K562 (cell line): ENCODE measurements at regions not wholly inside any gene's neighbourhood (a gene's known extent, or its start where the extent isn't known, plus 50 kb on each side); places are given as distances from the start of the nearest gene placed in this dataset.
A peak's percentile ranks its signal among the peaks of the same experiment; 100 is the strongest.

ENCODE experiments used
- ATAC-seq: fragments of 200-7000 bp; cut with Tn5 transposase; 3 replicates; pipeline ENCODE4 v1.9.1; 2020; ENCODE audit warnings: moderate library complexity
- BruUV-seq: library from RNA; stranded (reverse); fragments of 400-500 nt; replicated peaks from 2 replicates; lab custom pipeline; 2021; lab: Mats Ljungman, UMichigan
- CTCF ChIA-PET: fragments of 300-600 bp; formaldehyde crosslinking; extraction: SDS; loops from one replicate; lab custom pipeline; 2021; ENCODE audit warnings: low intra/inter-chr PET ratio; lab: Yijun Ruan, JAX
- POLR2A ChIA-PET: fragments of 300-600, 350-650 bp; sonication (Branson Sonifier 250); formaldehyde crosslinking; extraction: SDS; loops from one replicate; lab custom pipeline; 2021; ENCODE audit warnings: antibody characterized with exemption, inconsistent platforms; lab: Yijun Ruan, JAX
- DNase-seq, 4 experiments: peaks; one replicate each; pipeline versions ENCODE4 v3.0.0 to v3.0.0-alpha.2; 2011 to 2018; ENCODE audit warnings: low spot score in 3 of 4, mixed read lengths in 3 of 4; ENCODE audit errors: extremely low read depth in 1 of 4
- FAIRE-seq: peaks from 2 replicates; lab custom pipeline; 2011; peaks lifted over from hg19 to GRCh38; lab: Jason Lieb, UNC
- H2AFZ ChIP-seq: 2 replicates; pipeline ENCODE4 v1.6.0; 2011; ENCODE audit warnings: low read depth, low read length, control low read depth, inconsistent platforms
- H3K27ac ChIP-seq: fragments of 200-600 bp; 3 replicates; pipeline ENCODE4 v1.8.0; 2011; ENCODE audit warnings: low read depth, mild to moderate bottlenecking, control low read depth, inconsistent platforms, low read length, moderate library complexity, mixed read lengths; ENCODE audit errors: extremely low read depth
- H3K27me3 ChIP-seq, 2 experiments: fragments of 300-600 bp in 1 of 2; 2 replicates in 1 of 2; 3 replicates in 1 of 2; pipeline versions ENCODE4 v1.6.0 to v1.8.0; 2011; ENCODE audit warnings: inconsistent platforms in 2 of 2, low read length in 2 of 2, mild to moderate bottlenecking in 1 of 2, mixed read lengths in 1 of 2, moderate library complexity in 1 of 2; ENCODE audit not compliant: control insufficient read depth in 2 of 2, insufficient read depth in 2 of 2
- H3K36me3 ChIP-seq: fragments of 300-600 bp; 3 replicates; pipeline ENCODE4 v1.8.0; 2011; ENCODE audit warnings: mild to moderate bottlenecking, low read length, inconsistent platforms; ENCODE audit not compliant: control insufficient read depth, insufficient read depth
- H3K4me1 ChIP-seq, 2 experiments: fragments of 200-600 bp in 1 of 2; replicated peaks in 1 of 2; 2 replicates in 1 of 2; 3 replicates in 1 of 2; pipeline versions ENCODE4 v1.5.1 to v1.8.0; 2011; ENCODE audit warnings: inconsistent platforms in 2 of 2, low read length in 2 of 2, mild to moderate bottlenecking in 1 of 2, mixed read lengths in 1 of 2, moderate library complexity in 1 of 2; ENCODE audit not compliant: control insufficient read depth in 2 of 2, insufficient read depth in 2 of 2
- H3K4me2 ChIP-seq: 2 replicates; pipeline ENCODE4 v1.6.1; 2011; ENCODE audit warnings: low read length, control low read depth, inconsistent platforms, mixed read lengths; ENCODE audit not compliant: insufficient read depth
- H3K4me3 ChIP-seq: fragments of 200-600 bp; sonication (generic), shearing (Covaris generic); 2 replicates; pipeline ENCODE4 v1.5.1; 2016; ENCODE audit warnings: control low read depth, inconsistent platforms
- H3K79me2 ChIP-seq: fragments of 200-600 bp; 3 replicates; pipeline ENCODE4 v1.8.0; 2011; ENCODE audit warnings: low read length, inconsistent platforms; ENCODE audit not compliant: control insufficient read depth, insufficient read depth
- H3K9ac ChIP-seq, 2 experiments: 2 replicates each; pipeline versions ENCODE4 v1.6.0 to v1.6.1; 2011; ENCODE audit warnings: low read depth in 2 of 2, low read length in 2 of 2, control low read depth in 1 of 2, inconsistent platforms in 1 of 2, mild to moderate bottlenecking in 1 of 2, mixed read lengths in 1 of 2; ENCODE audit not compliant: insufficient read depth in 1 of 2
- H3K9me1 ChIP-seq: one replicate; pipeline ENCODE4 v1.6.0; 2011; ENCODE audit warnings: inconsistent platforms, mild to moderate bottlenecking, low read length, moderate library complexity; ENCODE audit not compliant: control insufficient read depth, insufficient read depth
- H3K9me3 ChIP-seq: replicated peaks from 2 replicates; pipeline ENCODE4 v1.5.1; 2011; ENCODE audit warnings: low read depth, low read length, inconsistent platforms; ENCODE audit not compliant: control insufficient read depth, insufficient read depth
- H4K20me1 ChIP-seq: replicated peaks from 2 replicates; pipeline ENCODE4 v1.6.1; 2011; ENCODE audit warnings: low read length, inconsistent platforms, mixed read lengths; ENCODE audit not compliant: control insufficient read depth, insufficient read depth
- ZNF263 ChIP-seq: sonication (generic); formaldehyde crosslinking; IDR thresholded peaks from 2 replicates; pipeline ENCODE4 v1.8.0; 2022; ENCODE audit warnings: mild to moderate bottlenecking, missing genetic modification reagents, borderline replicate concordance
- WGBS: fragments of 100-300 bp; shearing (Covaris generic); methylation state at CpG from one replicate; pipeline ENCODE4 v1.1.6; 2016; ENCODE audit warnings: low coverage, mixed read lengths; ENCODE audit not compliant: insufficient coverage; ENCODE audit errors: missing lambda C conversion rate; 5-methylcytosine and 5-hydroxymethylcytosine counted together
- in situ Hi-C: fragments of 300-500 bp; cut with MboI; formaldehyde crosslinking; loops from 4 replicates; pipeline ENCODE4 v1.15.0; 2018; ENCODE audit warnings: inconsistent platforms, mixed read lengths
- intact Hi-C: fragments of 100-400 bp; cut with micrococcal nuclease; formaldehyde crosslinking; loops from 2 replicates; pipeline ENCODE4 v1.14.2; 2022
- TF ChIP-seq, protein P1 (sequence below), 3 experiments: fragments of 200-800 bp in 1 of 3; fragments of 250-450 bp in 1 of 3; fragments of 450-650 bp in 1 of 3; sonication (Bioruptor Pico) in 1 of 3; sonication (Bioruptor generic) in 1 of 3; formaldehyde crosslinking in 1 of 3; IDR thresholded peaks; 2 replicates each; pipeline versions ENCODE4 v1.6.1 to v1.8.0; 2016 to 2022; ENCODE audit warnings: mild to moderate bottlenecking in 2 of 3, missing genetic modification characterization in 2 of 3, missing compliant biosample characterization in 1 of 3, moderate library complexity in 1 of 3
- TF ChIP-seq, protein P2 (sequence below): sonication (generic); formaldehyde crosslinking; IDR thresholded peaks from 2 replicates; pipeline ENCODE4 v1.8.1; 2023; ENCODE audit warnings: mild to moderate bottlenecking, missing genetic modification reagents

DNA sequence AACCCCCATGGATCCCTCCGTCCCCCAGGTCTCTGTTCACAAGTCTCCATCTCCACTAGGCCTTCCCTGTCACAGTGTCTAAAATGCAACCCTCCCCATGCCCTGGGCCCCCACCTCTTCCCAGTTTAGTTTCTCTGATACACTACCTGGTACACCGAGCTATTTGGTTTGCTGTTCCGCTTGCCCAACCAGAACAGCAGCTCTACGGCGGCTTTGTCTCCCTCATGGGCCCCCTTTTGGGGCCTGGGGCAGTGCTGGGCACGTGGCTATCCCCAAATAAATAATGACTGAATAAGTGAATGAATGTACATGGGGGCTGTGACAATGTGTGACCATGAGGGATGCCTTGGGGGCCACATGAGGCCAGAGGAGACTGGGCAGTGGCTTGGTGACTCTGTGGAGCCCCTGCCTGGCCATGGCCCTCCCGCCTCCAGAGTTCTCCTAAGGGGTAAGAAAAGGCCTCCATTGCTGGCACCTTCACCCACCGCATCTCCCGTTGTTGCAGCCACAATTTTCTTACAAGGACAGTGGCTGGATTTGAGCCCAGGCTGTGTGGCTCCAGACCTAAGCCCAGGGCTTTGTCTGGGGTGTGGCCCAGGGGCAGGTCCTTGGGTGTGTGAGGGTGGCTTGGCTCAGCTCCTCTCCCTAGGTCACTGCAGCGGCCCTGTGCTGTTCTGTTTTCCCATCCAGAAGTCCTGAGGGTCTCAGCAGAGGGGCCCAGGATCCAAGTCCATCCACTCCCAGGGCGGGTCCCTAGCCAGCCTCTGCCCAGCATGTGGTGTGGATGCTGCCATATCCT is 408.5 kb upstream of the SULF2 start:
- POLR2A ChIA-PET, result interaction anchor here (0.7 to 1.2 kb wide), 2 partner anchors 11 to 857 kb away, joined by 3 to 4 read pairs; no protein-coding TSS in a partner anchor
- intact Hi-C loops, result no loop called here
- no peak overlapping the region for H3K27ac ChIP-seq
- 1% methylated on average over 11 of the region's 11 CpGs for WGBS
- no peak for DNase-seq
- no peak overlapping the region for H3K4me2 ChIP-seq
- no peak overlapping the region for H2AFZ ChIP-seq
- no peaks in the 10 kb centered on the region for H3K9me3 ChIP-seq
- H3K4me1 ChIP-seq, result no peaks in the 10 kb centered on the region
- no peak overlapping the region for H3K4me3 ChIP-seq
- TF ChIP-seq, protein P1, sequence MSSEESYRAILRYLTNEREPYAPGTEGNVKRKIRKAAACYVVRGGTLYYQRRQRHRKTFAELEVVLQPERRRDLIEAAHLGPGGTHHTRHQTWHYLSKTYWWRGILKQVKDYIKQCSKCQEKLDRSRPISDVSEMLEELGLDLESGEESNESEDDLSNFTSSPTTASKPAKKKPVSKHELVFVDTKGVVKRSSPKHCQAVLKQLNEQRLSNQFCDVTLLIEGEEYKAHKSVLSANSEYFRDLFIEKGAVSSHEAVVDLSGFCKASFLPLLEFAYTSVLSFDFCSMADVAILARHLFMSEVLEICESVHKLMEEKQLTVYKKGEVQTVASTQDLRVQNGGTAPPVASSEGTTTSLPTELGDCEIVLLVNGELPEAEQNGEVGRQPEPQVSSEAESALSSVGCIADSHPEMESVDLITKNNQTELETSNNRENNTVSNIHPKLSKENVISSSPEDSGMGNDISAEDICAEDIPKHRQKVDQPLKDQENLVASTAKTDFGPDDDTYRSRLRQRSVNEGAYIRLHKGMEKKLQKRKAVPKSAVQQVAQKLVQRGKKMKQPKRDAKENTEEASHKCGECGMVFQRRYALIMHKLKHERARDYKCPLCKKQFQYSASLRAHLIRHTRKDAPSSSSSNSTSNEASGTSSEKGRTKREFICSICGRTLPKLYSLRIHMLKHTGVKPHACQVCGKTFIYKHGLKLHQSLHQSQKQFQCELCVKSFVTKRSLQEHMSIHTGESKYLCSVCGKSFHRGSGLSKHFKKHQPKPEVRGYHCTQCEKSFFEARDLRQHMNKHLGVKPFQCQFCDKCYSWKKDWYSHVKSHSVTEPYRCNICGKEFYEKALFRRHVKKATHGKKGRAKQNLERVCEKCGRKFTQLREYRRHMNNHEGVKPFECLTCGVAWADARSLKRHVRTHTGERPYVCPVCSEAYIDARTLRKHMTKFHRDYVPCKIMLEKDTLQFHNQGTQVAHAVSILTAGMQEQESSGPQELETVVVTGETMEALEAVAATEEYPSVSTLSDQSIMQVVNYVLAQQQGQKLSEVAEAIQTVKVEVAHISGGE (CRISPR knock-in tag; IDR thresholded peaks at IDR 0.05), result peak in 1 of 3 experiments; percentile 5; a peak in 1 of 6 replicates
- TF ChIP-seq ZNF263 (CRISPR knock-in tag), result no peak
- TF ChIP-seq, protein P2, sequence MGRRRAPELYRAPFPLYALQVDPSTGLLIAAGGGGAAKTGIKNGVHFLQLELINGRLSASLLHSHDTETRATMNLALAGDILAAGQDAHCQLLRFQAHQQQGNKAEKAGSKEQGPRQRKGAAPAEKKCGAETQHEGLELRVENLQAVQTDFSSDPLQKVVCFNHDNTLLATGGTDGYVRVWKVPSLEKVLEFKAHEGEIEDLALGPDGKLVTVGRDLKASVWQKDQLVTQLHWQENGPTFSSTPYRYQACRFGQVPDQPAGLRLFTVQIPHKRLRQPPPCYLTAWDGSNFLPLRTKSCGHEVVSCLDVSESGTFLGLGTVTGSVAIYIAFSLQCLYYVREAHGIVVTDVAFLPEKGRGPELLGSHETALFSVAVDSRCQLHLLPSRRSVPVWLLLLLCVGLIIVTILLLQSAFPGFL (CRISPR knock-in tag), result no peak
- H3K9ac ChIP-seq, result no peak overlapping the region
- FAIRE-seq, result no peak
- H3K9me1 ChIP-seq, result no peaks in the 10 kb centered on the region
- CTCF ChIA-PET, result no interaction called here
- peaks cover 0 to 20% of the 10 kb centered on the region in 2 experiments; a peak in 2 of 5 replicates for H3K27me3 ChIP-seq
- ATAC-seq, result no peak
- no peaks in the 10 kb centered on the region for H3K36me3 ChIP-seq
- no peaks in the 10 kb centered on the region for H3K79me2 ChIP-seq
- no TSS peak for BruUV-seq
- in situ Hi-C loops, result no loop called here
- no peaks in the 10 kb centered on the region for H4K20me1 ChIP-seq
